ENCODE measurements at regions not wholly inside any gene's neighbourhood (a gene's known extent, or its start where the extent isn't known, plus 50 kb on each side); places are given as distances from the start of the nearest gene placed in this dataset.

DNA sequence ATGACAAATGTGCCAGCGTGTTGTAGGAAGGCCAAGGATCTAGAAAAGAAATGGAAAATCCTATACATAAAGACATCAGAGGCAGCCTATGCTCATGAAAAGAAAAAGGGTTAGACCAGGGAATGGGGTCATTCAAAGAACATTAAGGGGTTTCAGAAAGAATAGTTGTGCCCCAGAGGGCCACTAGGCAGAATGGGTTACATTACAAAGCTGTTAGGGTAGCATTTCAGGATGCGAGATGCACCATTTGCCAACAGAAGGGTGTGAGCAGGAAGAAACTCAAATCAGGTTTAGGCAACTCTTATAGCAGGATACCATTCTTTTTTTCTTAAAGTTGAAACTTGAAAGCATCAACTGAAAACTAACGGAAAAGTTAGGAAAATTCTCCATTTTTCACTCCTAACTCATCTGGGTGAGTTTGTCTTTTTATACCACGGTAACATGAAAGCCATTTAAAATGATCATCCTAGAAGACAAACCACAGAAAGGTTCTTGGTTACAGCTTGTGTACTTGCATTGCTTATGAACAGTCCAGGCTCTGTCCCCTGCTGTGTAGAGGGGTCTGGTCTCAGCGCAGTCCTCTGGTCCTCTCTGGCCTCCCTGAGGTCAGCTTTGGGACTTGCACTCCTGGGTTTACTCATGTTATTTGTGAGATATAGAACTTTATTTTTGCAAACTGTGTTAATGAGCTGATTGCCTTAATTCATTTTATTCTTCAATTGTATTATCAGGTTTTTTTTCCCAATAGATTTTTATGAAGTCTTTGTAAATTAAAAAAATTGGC is 209.1 kb downstream of the DACT1 start:
- DNase-seq (ENCODE audit: extremely low read depth, low read depth) = no peak
- TF ChIP-seq CTCF (IDR thresholded peaks at IDR 0.05; ENCODE audit: low read depth, low read length) = no peak

DNA sequence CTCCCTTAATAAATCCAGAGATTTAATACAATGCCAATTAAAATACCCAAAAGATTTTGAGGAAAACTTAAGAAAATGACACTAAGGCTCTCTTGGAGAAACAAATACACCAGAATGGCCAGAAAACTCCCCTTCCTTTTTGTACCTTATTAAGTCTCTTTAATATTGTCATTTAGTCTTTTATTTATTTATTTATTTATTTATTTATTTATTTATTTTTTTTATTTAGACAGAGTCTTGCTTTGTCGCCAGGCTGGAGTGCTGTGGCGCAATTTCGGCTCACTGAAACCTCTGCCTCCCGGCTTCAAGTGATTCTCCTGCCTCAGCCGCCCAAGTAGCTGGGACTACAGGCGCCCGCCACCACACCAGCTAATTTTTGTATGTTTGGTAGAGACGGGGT is 210.6 kb downstream of the DACT1 start:
- no peak for TF ChIP-seq CTCF (IDR thresholded peaks at IDR 0.05; ENCODE audit: low read depth, low read length)
- DNase-seq (ENCODE audit: extremely low read depth, low read depth) = no peak

DNA sequence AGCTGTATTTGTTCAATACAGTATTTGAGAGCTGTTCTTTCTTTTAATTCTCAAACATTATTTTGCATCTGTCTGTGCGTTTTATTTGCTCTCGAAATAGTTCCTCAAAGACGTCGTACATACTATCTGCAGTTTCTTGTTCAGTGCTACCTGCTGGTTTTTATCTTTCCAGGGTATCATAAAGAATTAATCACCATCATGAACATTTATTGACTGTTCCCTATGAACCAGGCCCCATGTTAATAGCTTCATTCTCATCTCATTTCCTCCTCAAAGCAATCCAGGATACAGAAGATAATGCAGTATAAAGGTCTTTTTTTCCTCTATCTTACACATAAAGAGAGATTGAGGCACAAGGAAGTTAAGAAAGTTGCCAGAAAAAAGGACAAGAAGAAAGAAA is 211.8 kb downstream of the DACT1 start:
- DNase-seq (ENCODE audit: extremely low read depth, low read depth) = no peak

GRCh38 chr14:58850011-58850410 is 212.2 kb downstream of the DACT1 start:
- TF ChIP-seq CTCF (IDR thresholded peaks at IDR 0.05; ENCODE audit: low read depth, low read length) = no peak
- DNase-seq (ENCODE audit: extremely low read depth, low read depth) = no peak

More for the DNA sequence above, 211.8 kb downstream of the DACT1 start:
- TF ChIP-seq CTCF (IDR thresholded peaks at IDR 0.05; ENCODE audit: low read depth, low read length) = no peak

DNA sequence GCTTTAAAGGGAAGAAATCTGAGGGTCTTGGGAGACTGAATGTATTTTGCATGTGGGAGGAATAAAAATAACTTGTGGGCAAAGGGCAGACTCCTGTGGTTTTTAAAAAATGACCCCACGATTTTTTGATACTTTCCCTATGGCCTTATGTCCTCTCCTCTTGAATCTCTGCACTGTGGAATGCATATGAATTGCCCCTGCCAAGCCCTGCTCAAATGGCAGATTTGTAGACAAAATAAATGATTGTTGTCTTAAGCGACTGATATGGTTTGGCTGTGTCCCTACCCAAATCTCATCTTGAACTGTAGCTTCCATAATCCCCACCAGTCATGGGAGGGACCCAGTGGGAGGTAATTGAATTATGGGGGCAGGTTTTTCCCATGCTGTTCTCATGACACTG is 223.8 kb downstream of the DACT1 start:
- DNase-seq (ENCODE audit: extremely low read depth, low read depth) = no peak

DNA sequence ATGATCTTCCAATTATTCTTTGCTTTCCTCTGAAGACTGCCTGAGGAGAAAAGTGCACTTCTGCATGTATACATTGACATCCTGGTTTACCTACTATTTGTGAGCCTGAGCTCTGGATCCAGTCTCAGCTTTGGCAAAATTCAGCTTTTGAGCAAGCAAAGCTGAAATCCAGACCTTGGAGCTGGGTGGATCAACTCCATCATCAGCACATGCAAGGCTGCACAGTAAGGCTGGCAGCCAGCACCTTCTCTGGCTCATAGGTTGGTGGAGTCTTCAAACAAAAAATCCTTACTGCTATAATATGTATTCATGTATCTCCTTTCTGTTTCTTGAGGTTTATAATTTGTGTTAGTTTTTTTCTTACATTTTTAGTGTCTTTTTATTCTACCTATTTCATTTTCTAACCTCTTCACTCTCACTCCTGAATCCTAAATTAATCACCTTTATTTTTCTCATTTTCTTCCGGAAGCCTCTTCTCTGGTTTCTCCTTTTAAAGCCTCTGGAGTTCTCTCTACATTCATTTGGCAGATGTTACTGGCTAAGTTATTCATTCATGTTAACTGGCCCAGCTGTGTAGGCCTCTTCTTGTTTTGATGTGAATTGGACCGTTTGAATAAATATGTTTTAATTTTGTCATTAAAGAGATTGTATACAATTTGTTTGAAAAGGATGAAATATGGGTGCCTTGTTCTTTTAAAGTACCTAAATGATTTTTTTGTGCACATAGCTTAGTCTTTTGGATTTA is 224.8 kb downstream of the DACT1 start:
- no peak for DNase-seq (ENCODE audit: extremely low read depth, low read depth)
- TF ChIP-seq CTCF (IDR thresholded peaks at IDR 0.05; ENCODE audit: low read depth, low read length) = no peak

More for the DNA sequence above, 223.8 kb downstream of the DACT1 start:
- no peak for TF ChIP-seq CTCF (IDR thresholded peaks at IDR 0.05; ENCODE audit: low read depth, low read length)

- no peak for TF ChIP-seq CTCF (IDR thresholded peaks at IDR 0.05; ENCODE audit: low read depth, low read length)
Observed at GRCh38 chr14:58863661-58864345, 226.0 kb downstream of the DACT1 start.

More at GRCh38 chr14:58863661-58864345, 226.0 kb downstream of the DACT1 start:
- DNase-seq (ENCODE audit: extremely low read depth, low read depth) = no peak
